ENCODE measurements at regions not wholly inside any gene's neighbourhood (a gene's known extent, or its start where the extent isn't known, plus 50 kb on each side); places are given as distances from the start of the nearest gene placed in this dataset.

DNA sequence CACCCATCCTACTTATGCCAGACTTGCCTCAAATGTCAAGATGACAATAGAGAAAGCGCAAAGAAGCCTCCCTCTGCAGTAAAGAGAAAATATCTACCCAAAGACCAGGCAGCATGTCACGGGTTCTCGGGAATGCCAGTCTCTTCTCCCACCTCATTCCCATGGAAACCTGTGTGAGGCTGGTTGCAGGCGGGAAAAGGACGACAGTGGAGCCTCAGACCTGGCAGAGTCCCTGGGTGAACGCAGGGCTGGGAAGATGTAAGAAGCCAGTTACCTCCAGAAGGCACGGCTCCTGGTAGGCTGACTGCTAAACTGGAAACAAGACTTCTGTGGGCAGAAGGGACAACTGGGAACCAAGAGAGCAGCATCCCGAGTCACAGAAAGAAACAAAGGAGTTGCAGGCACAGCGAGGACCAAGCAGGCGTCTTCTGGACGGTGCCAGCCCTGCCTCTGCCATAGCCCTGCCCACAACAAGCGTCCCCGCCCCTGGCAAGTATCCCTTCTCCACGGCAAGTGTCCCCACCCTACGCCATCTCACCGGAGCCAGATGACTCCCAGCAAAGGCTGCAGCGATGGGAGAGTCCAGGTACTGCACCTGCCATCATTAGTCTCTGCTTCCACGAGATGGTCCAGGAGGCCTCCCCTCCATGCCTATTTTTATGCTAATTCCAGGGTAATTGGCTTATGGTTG is 440.8 kb upstream of the MYT1L start:
- TF ChIP-seq RXRA (IDR thresholded peaks at IDR 0.05; ENCODE audit: borderline replicate concordance, low read depth) (no peak), EP300 (IDR thresholded peaks at IDR 0.05; ENCODE audit: borderline replicate concordance in 1 of 2, low read depth in 1 of 2, low read length in 1 of 2) (no peak), POLR2AphosphoS5 (IDR thresholded peaks at IDR 0.05; ENCODE audit: low read depth, low read length) (no peak), TAF1 (IDR thresholded peaks at IDR 0.05; ENCODE audit: borderline replicate concordance, low read depth, low read length) (no peak), RCOR1 (IDR thresholded peaks at IDR 0.05; ENCODE audit: low read length) (no peak), MEF2A (IDR thresholded peaks at IDR 0.05; ENCODE audit: borderline replicate concordance, low read depth) (no peak), GATA2 (CRISPR knock-in tag; IDR thresholded peaks at IDR 0.05) (no peak), USF2 (IDR thresholded peaks at IDR 0.05; ENCODE audit: borderline replicate concordance, low read depth, low read length) (no peak), TEAD4 (IDR thresholded peaks at IDR 0.05; ENCODE audit: borderline replicate concordance, insufficient read depth) (no peak)
- TF ChIP-seq, protein P1, sequence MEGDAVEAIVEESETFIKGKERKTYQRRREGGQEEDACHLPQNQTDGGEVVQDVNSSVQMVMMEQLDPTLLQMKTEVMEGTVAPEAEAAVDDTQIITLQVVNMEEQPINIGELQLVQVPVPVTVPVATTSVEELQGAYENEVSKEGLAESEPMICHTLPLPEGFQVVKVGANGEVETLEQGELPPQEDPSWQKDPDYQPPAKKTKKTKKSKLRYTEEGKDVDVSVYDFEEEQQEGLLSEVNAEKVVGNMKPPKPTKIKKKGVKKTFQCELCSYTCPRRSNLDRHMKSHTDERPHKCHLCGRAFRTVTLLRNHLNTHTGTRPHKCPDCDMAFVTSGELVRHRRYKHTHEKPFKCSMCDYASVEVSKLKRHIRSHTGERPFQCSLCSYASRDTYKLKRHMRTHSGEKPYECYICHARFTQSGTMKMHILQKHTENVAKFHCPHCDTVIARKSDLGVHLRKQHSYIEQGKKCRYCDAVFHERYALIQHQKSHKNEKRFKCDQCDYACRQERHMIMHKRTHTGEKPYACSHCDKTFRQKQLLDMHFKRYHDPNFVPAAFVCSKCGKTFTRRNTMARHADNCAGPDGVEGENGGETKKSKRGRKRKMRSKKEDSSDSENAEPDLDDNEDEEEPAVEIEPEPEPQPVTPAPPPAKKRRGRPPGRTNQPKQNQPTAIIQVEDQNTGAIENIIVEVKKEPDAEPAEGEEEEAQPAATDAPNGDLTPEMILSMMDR (IDR thresholded peaks at IDR 0.05) = no peak
